Dermis blood vessel endothelial cell (primary cell): ENCODE measurements at regions not wholly inside any gene's neighbourhood (a gene's known extent, or its start where the extent isn't known, plus 50 kb on each side); places are given as distances from the start of the nearest gene placed in this dataset.
"Not testable (repeated sequence)": the region's sequence is repeated elsewhere in the genome, so short reads cannot be mapped to it uniquely, and the experiment has no call there.

ENCODE experiments used
- DNase-seq: peaks from one replicate; pipeline ENCODE4 v3.0.0; 2010

- peak; percentile 10 for DNase-seq
Observed at GRCh38 chr6:99219788-99220187, 129.7 kb downstream of the FAXC start.

- DNase-seq: no peak
Observed at GRCh38 chr6:99216959-99217358, 132.5 kb downstream of the FAXC start.

- DNase-seq: no peak
Observed at GRCh38 chr6:99195986-99196655, 153.4 kb downstream of the FAXC start.

GRCh38 chr6:99192561-99192960 lies 156.9 kb downstream of the FAXC start:
- no peak for DNase-seq

- no peak for DNase-seq
Observed at GRCh38 chr6:99189823-99190721, 159.4 kb downstream of the FAXC start.

- no peak for DNase-seq
Observed at GRCh38 chr6:99187429-99187828, 162.0 kb downstream of the FAXC start.

GRCh38 chr6:99186417-99186816 lies 163.1 kb downstream of the FAXC start:
- DNase-seq: no peak

GRCh38 chr6:99185525-99185924 lies 163.9 kb downstream of the FAXC start:
- no peak for DNase-seq

GRCh38 chr6:99184696-99185095 lies 164.8 kb downstream of the FAXC start:
- DNase-seq: no peak

GRCh38 chr6:99183066-99183465 lies 166.4 kb downstream of the FAXC start:
- DNase-seq: no peak

- no peak for DNase-seq
Observed at GRCh38 chr6:99181174-99181573, 168.3 kb downstream of the FAXC start.

GRCh38 chr6:99178168-99178567 lies 171.3 kb downstream of the FAXC start:
- DNase-seq: no peak

- DNase-seq: no peak
Observed at GRCh38 chr6:99177736-99178135, 171.7 kb downstream of the FAXC start.

- no peak for DNase-seq
Observed at GRCh38 chr6:99165838-99166237, 183.6 kb downstream of the FAXC start.

GRCh38 chr6:99152347-99152643 lies 197.2 kb downstream of the FAXC start:
- DNase-seq: no peak

GRCh38 chr6:99151634-99152346 lies 197.7 kb downstream of the FAXC start:
- peak; percentile 56 for DNase-seq

- DNase-seq: no peak
Observed at GRCh38 chr6:99148761-99149160, 200.7 kb downstream of the FAXC start.

- DNase-seq: no peak
Observed at GRCh38 chr6:99148111-99148510, 200.4 kb upstream of the FBXL4 start.

- DNase-seq: no peak
Observed at GRCh38 chr6:99147206-99147605, 199.5 kb upstream of the FBXL4 start.

- no peak for DNase-seq
Observed at GRCh38 chr6:99146711-99147110, 199.0 kb upstream of the FBXL4 start.

- DNase-seq: no peak
Observed at GRCh38 chr6:99145738-99146137, 198.0 kb upstream of the FBXL4 start.

GRCh38 chr6:99143108-99143861 lies 195.5 kb upstream of the FBXL4 start:
- DNase-seq: no peak

- not testable (repeated sequence) for DNase-seq
Observed at GRCh38 chr6:99141906-99142305, 194.2 kb upstream of the FBXL4 start.
